H1 (cell line): ENCODE measurements at regions not wholly inside any gene's neighbourhood (a gene's known extent, or its start where the extent isn't known, plus 50 kb on each side); places are given as distances from the start of the nearest gene placed in this dataset.

ENCODE experiments used
- CTCF ChIA-PET: fragments of 300-600 bp; sonication (Branson Sonifier 250); formaldehyde crosslinking; loops from one replicate; lab custom pipeline; 2021; ENCODE audit not compliant: partially characterized antibody; lab: Charles Lee
- POLR2A ChIA-PET: fragments of 300-600 bp; sonication (Branson Sonifier 250); formaldehyde crosslinking; loops from one replicate; lab custom pipeline; 2021; ENCODE audit warnings: inconsistent platforms; ENCODE audit not compliant: partially characterized antibody; lab: Charles Lee
- DNase-seq, 2 experiments: peaks; one replicate each; pipeline versions ENCODE4 v3.0.0 to v3.0.0-alpha.2; 2010 to 2022; ENCODE audit warnings: low spot score in 2 of 2, low read depth in 1 of 2, mixed read lengths in 1 of 2
- FAIRE-seq: peaks from 2 replicates; lab custom pipeline; 2011; peaks lifted over from hg19 to GRCh38; lab: Jason Lieb, UNC
- H2AFZ ChIP-seq: 2 replicates; pipeline ENCODE4 v1.8.1; 2012; ENCODE audit warnings: low read length, inconsistent platforms
- H2AK5ac ChIP-seq: 2 replicates; pipeline ENCODE4 v1.6.1; 2013; ENCODE audit warnings: low read depth, low read length
- H2BK120ac ChIP-seq: replicated peaks from 2 replicates; pipeline ENCODE3; 2013; ENCODE audit warnings: low read depth, low read length, inconsistent platforms
- H2BK12ac ChIP-seq: 2 replicates; pipeline ENCODE4 v1.6.1; 2013; ENCODE audit warnings: low read depth, low read length
- H2BK15ac ChIP-seq: 2 replicates; pipeline ENCODE4 v1.6.1; 2013; ENCODE audit warnings: low read length
- H2BK20ac ChIP-seq: 2 replicates; pipeline ENCODE4 v1.6.1; 2013; ENCODE audit warnings: low read length
- H2BK5ac ChIP-seq: 2 replicates; pipeline ENCODE4 v1.6.1; 2013; ENCODE audit warnings: low read depth, low read length
- H3K14ac ChIP-seq: 2 replicates; pipeline ENCODE4 v1.6.1; 2013; ENCODE audit warnings: inconsistent platforms; ENCODE audit not compliant: insufficient read length
- H3K18ac ChIP-seq: 2 replicates; pipeline ENCODE4 v1.6.1; 2013; ENCODE audit warnings: low read length; ENCODE audit errors: extremely low read depth
- H3K23ac ChIP-seq: 2 replicates; pipeline ENCODE4 v1.6.1; 2013; ENCODE audit warnings: inconsistent platforms; ENCODE audit not compliant: insufficient read length
- H3K23me2 ChIP-seq: 2 replicates; pipeline ENCODE4 v1.6.1; 2013; ENCODE audit warnings: low read depth, low read length
- H3K27ac ChIP-seq: 2 replicates; pipeline ENCODE4 v1.6.1; 2011; ENCODE audit warnings: low read depth, low read length, inconsistent platforms
- H3K27me3 ChIP-seq, 4 experiments: replicated peaks in 1 of 4; 1 replicate in 1 of 4; 2 replicates in 3 of 4; pipeline versions ENCODE4 v1.6.1 to v1.8.1; 2011 to 2013; ENCODE audit warnings: low read length in 3 of 4, mild to moderate bottlenecking in 3 of 4, inconsistent platforms in 2 of 4, mixed read lengths in 2 of 4, moderate library complexity in 1 of 4; ENCODE audit not compliant: control insufficient read depth in 3 of 4, insufficient read depth in 3 of 4; ENCODE audit errors: extremely low read depth in 1 of 4
- H3K36me3 ChIP-seq, 4 experiments: 2 replicates each; pipeline versions ENCODE4 v1.6.1 to v1.8.1; 2011 to 2013; ENCODE audit warnings: mild to moderate bottlenecking in 4 of 4, low read length in 3 of 4, moderate library complexity in 2 of 4, control low read depth in 1 of 4, inconsistent platforms in 1 of 4; ENCODE audit not compliant: insufficient read depth in 4 of 4, control insufficient read depth in 2 of 4
- H3K4ac ChIP-seq: replicated peaks from 2 replicates; pipeline ENCODE3; 2013; ENCODE audit warnings: low read length, low read depth, mixed read lengths, inconsistent platforms; ENCODE audit not compliant: insufficient read length
- H3K4me1 ChIP-seq, 4 experiments: replicated peaks in 1 of 4; 1 replicate in 1 of 4; 2 replicates in 3 of 4; pipeline versions ENCODE4 v1.6.1 to v1.8.1; 2011 to 2013; ENCODE audit warnings: low read length in 3 of 4, inconsistent platforms in 2 of 4, mixed read lengths in 1 of 4; ENCODE audit not compliant: insufficient read depth in 4 of 4, control insufficient read depth in 3 of 4
- H3K4me2 ChIP-seq, 2 experiments: 2 replicates each; pipeline versions ENCODE4 v1.6.1 to v1.8.1; 2011 to 2013; ENCODE audit warnings: low read depth in 2 of 2, low read length in 2 of 2, control low read depth in 1 of 2, inconsistent platforms in 1 of 2, mild to moderate bottlenecking in 1 of 2; ENCODE audit not compliant: insufficient read depth in 1 of 2
- H3K4me3 ChIP-seq, 4 experiments: fragments of 200-600, 300-600 bp in 1 of 4; sonication (generic), shearing (Covaris generic), sonication (Bioruptor Twin) in 1 of 4; 2 replicates each; pipeline versions ENCODE4 v1.5.1 to v1.8.1; 2011 to 2016; ENCODE audit warnings: low read length in 4 of 4, low read depth in 3 of 4, control low read depth in 2 of 4, inconsistent platforms in 2 of 4, mild to moderate bottlenecking in 2 of 4, mixed read lengths in 1 of 4, moderate library complexity in 1 of 4; ENCODE audit not compliant: insufficient read depth in 2 of 4; ENCODE audit errors: extremely low read depth in 1 of 4
- H3K56ac ChIP-seq: replicated peaks from 2 replicates; pipeline ENCODE3; 2013; ENCODE audit warnings: low read depth, mild to moderate bottlenecking, mixed read lengths, low read length, inconsistent platforms; ENCODE audit not compliant: insufficient read length
- H3K79me1 ChIP-seq: 2 replicates; pipeline ENCODE4 v1.6.1; 2013; ENCODE audit warnings: low read depth, low read length, control low read depth
- H3K79me2 ChIP-seq, 2 experiments: 2 replicates each; pipeline versions ENCODE4 v1.6.1 to v1.8.1; 2012 to 2013; ENCODE audit warnings: low read length in 2 of 2, mild to moderate bottlenecking in 2 of 2, inconsistent platforms in 1 of 2; ENCODE audit not compliant: insufficient read depth in 2 of 2, control insufficient read depth in 1 of 2
- H3K9ac ChIP-seq, 4 experiments: replicated peaks in 1 of 4; 1 replicate in 1 of 4; 2 replicates in 3 of 4; pipeline versions ENCODE4 v1.6.1 to v1.8.1; 2011 to 2013; ENCODE audit warnings: low read depth in 3 of 4, low read length in 3 of 4, control low read depth in 2 of 4, mild to moderate bottlenecking in 2 of 4, moderate library complexity in 2 of 4, inconsistent platforms in 1 of 4; ENCODE audit errors: extremely low read depth in 1 of 4
- H3K9me3 ChIP-seq, 2 experiments: 2 replicates each; pipeline versions ENCODE4 v1.6.1 to v1.8.1; 2012 to 2013; ENCODE audit warnings: mild to moderate bottlenecking in 2 of 2, moderate library complexity in 2 of 2, control low read depth in 1 of 2, inconsistent platforms in 1 of 2, low read depth in 1 of 2, low read length in 1 of 2, mixed read lengths in 1 of 2; ENCODE audit not compliant: insufficient read depth in 2 of 2
- H4K20me1 ChIP-seq, 2 experiments: replicated peaks in 1 of 2; 2 replicates each; pipeline versions ENCODE3 to v1.8.1; 2011 to 2013; ENCODE audit warnings: inconsistent platforms in 2 of 2, low read length in 2 of 2, mild to moderate bottlenecking in 1 of 2; ENCODE audit not compliant: insufficient read depth in 2 of 2, control insufficient read depth in 1 of 2
- H4K5ac ChIP-seq: 2 replicates; pipeline ENCODE4 v1.6.1; 2013; ENCODE audit warnings: low read length, low read depth, mixed read lengths, inconsistent platforms; ENCODE audit not compliant: insufficient read length
- H4K8ac ChIP-seq: 2 replicates; pipeline ENCODE4 v1.8.0; 2013; ENCODE audit warnings: mild to moderate bottlenecking, moderate library complexity, low read length, inconsistent platforms; ENCODE audit not compliant: insufficient read depth; ENCODE audit errors: extremely low read depth
- H4K91ac ChIP-seq: replicated peaks from 2 replicates; pipeline ENCODE3; 2013; ENCODE audit warnings: low read length, mixed read lengths, inconsistent platforms; ENCODE audit not compliant: insufficient read length
- TAF1 ChIP-seq: IDR thresholded peaks from 2 replicates; pipeline ENCODE4 v1.6.1; 2011; ENCODE audit warnings: mild to moderate bottlenecking, low read depth, low read length
- TEAD4 ChIP-seq: IDR thresholded peaks from 2 replicates; pipeline ENCODE4 v1.6.1; 2012; ENCODE audit warnings: low read depth, low read length, inconsistent platforms, mixed read lengths
- WGBS, 2 experiments: shearing (Covaris generic) in 1 of 2; methylation state at CpG; one replicate each; pipeline versions ENCODE4 v1.1.6 to v1.1.7; 2013 to 2015; ENCODE audit warnings: low lambda C conversion rate in 2 of 2, mixed read lengths in 2 of 2, inconsistent platforms in 1 of 2, low coverage in 1 of 2, missing lambda C conversion rate in 1 of 2; ENCODE audit not compliant: insufficient replicate concordance in 2 of 2, insufficient coverage in 1 of 2, insufficient read length in 1 of 2; ENCODE audit errors: extremely low coverage in 1 of 2, missing lambda C conversion rate in 1 of 2; 5-methylcytosine and 5-hydroxymethylcytosine counted together

GRCh38 chr2:151070253-151070652, 191.4 kb downstream of the RBM43 start:
- H3K79me2 ChIP-seq = no peaks in the 10 kb centered on the region
- POLR2A ChIA-PET = no interaction called here
- H3K4me1 ChIP-seq = peaks cover 0 to 11% (median 9%) of the 10 kb centered on the region in 4 experiments; a peak in 4 of 7 replicates
- no peaks in the 10 kb centered on the region; a peak in 1 of 8 replicates for H3K36me3 ChIP-seq
- no peak overlapping the region; a peak in 1 of 7 replicates for H3K9ac ChIP-seq
- CTCF ChIA-PET = interaction anchor here (1.0 to 1.1 kb wide), 2 partner anchors 14 to 85 kb away, joined by 3 read pairs; no protein-coding TSS in a partner anchor
- no peak overlapping the region for H3K23ac ChIP-seq
- H2BK20ac ChIP-seq = peak overlapping the region; percentile 13; the same call in 1 of the 2 replicates
- no peaks in the 10 kb centered on the region for H3K79me1 ChIP-seq
- peak overlapping the region; percentile 75 for H2BK12ac ChIP-seq
- peak overlapping the region; percentile 60 for H2BK5ac ChIP-seq
- TF ChIP-seq TAF1 = no peak
- TF ChIP-seq TEAD4 = peak; percentile 85
- TF ChIP-seq, all 59 proteins: peak for 1
- Histone ChIP-seq H2BK120ac (no peak overlapping the region), H2AFZ (no peak overlapping the region), H3K9me3 (no peaks in the 10 kb centered on the region), H3K18ac (no peak overlapping the region), H4K20me1 (no peaks in the 10 kb centered on the region), H3K27ac (no peak overlapping the region), H4K8ac (no peak overlapping the region), H2AK5ac (no peak overlapping the region), H3K14ac (no peak overlapping the region), H3K4me2 (0 out of 4 replicates have a peak overlapping the region, but pooled peaks of 1 of the 2 experiments have one; percentile 1), H3K23me2 (no peaks in the 10 kb centered on the region), H4K91ac (no peak overlapping the region), H4K5ac (peak overlapping the region; percentile 53), H2BK15ac (no peak overlapping the region), H3K27me3 (no peaks in the 10 kb centered on the region), H3K56ac (no peak overlapping the region), H3K4me3 (no peak overlapping the region), H3K4ac (no peak overlapping the region)
- FAIRE-seq (no peak), DNase-seq (no peak)
- 75% methylated on average over 1 of the region's 1 CpG; no CpG with 5 or more reads in 1 of the 2 experiments for WGBS, 2 experiments
